ENCODE measurements at regions not wholly inside any gene's neighbourhood (a gene's known extent, or its start where the extent isn't known, plus 50 kb on each side); places are given as distances from the start of the nearest gene placed in this dataset.

GRCh38 chr16:6204945-6205344 lies 1107.3 kb upstream of the EEF2KMT start:
- Mint-ChIP-seq H3K9me3 (no peaks in the 10 kb centered on the region), H3K4me3 (no peak overlapping the region), H3K27ac (no peak overlapping the region), H3K27me3 (ENCODE audit: low read depth) (no peaks in the 10 kb centered on the region), H3K4me1 (no peaks in the 10 kb centered on the region), H3K36me3 (ENCODE audit: low read depth) (no peaks in the 10 kb centered on the region)
- TF ChIP-seq CTCF (IDR thresholded peaks at IDR 0.05; ENCODE audit: unreplicated experiment in 3 of 3), result no peak

GRCh38 chr16:6200861-6201260 lies 1103.3 kb upstream of the EEF2KMT start:
- Mint-ChIP-seq H3K27me3 (ENCODE audit: low read depth) (peaks cover 3% of the 10 kb centered on the region), H3K4me1 (no peaks in the 10 kb centered on the region), H3K4me3 (no peak overlapping the region), H3K36me3 (ENCODE audit: low read depth) (no peaks in the 10 kb centered on the region), H3K9me3 (no peaks in the 10 kb centered on the region), H3K27ac (no peak overlapping the region)
- TF ChIP-seq CTCF (IDR thresholded peaks at IDR 0.05; ENCODE audit: unreplicated experiment in 3 of 3), result no peak

- Mint-ChIP-seq H3K36me3 (ENCODE audit: low read depth) (no peaks in the 10 kb centered on the region), H3K27me3 (ENCODE audit: low read depth) (peaks cover 3% of the 10 kb centered on the region), H3K9me3 (no peaks in the 10 kb centered on the region), H3K27ac (no peak overlapping the region), H3K4me3 (no peak overlapping the region), H3K4me1 (no peaks in the 10 kb centered on the region)
- TF ChIP-seq CTCF (IDR thresholded peaks at IDR 0.05; ENCODE audit: unreplicated experiment in 3 of 3), result no peak
These were observed 1102.7 kb upstream of the EEF2KMT start for GRCh38 chr16:6200271-6200670.

GRCh38 chr16:6195966-6196365 lies 1098.4 kb upstream of the EEF2KMT start:
- no peaks in the 10 kb centered on the region for H3K9me3 Mint-ChIP-seq
- TF ChIP-seq CTCF (IDR thresholded peaks at IDR 0.05; ENCODE audit: unreplicated experiment in 3 of 3), result no peak
- H3K4me3 Mint-ChIP-seq, result no peak overlapping the region
- no peak overlapping the region for H3K27ac Mint-ChIP-seq
- no peaks in the 10 kb centered on the region for H3K36me3 Mint-ChIP-seq (ENCODE audit: low read depth)
- H3K4me1 Mint-ChIP-seq, result no peaks in the 10 kb centered on the region
- H3K27me3 Mint-ChIP-seq (ENCODE audit: low read depth), result peaks cover 10% of the 10 kb centered on the region

- no peak for TF ChIP-seq CTCF (IDR thresholded peaks at IDR 0.05; ENCODE audit: unreplicated experiment in 3 of 3)
- no peaks in the 10 kb centered on the region for H3K4me1 Mint-ChIP-seq
- H3K27ac Mint-ChIP-seq, result no peak overlapping the region
- no peaks in the 10 kb centered on the region for H3K9me3 Mint-ChIP-seq
- H3K4me3 Mint-ChIP-seq, result no peak overlapping the region
- H3K36me3 Mint-ChIP-seq (ENCODE audit: low read depth), result no peaks in the 10 kb centered on the region
- peaks cover 13% of the 10 kb centered on the region for H3K27me3 Mint-ChIP-seq (ENCODE audit: low read depth)
These were observed 1096.1 kb upstream of the EEF2KMT start for GRCh38 chr16:6193718-6194117.

GRCh38 chr16:6192984-6193383 lies 1095.4 kb upstream of the EEF2KMT start:
- no peak for TF ChIP-seq CTCF (IDR thresholded peaks at IDR 0.05; ENCODE audit: unreplicated experiment in 3 of 3)
- H3K9me3 Mint-ChIP-seq, result no peaks in the 10 kb centered on the region
- no peaks in the 10 kb centered on the region for H3K36me3 Mint-ChIP-seq (ENCODE audit: low read depth)
- peaks cover 10% of the 10 kb centered on the region for H3K27me3 Mint-ChIP-seq (ENCODE audit: low read depth)
- H3K27ac Mint-ChIP-seq, result no peak overlapping the region
- H3K4me1 Mint-ChIP-seq, result no peaks in the 10 kb centered on the region
- H3K4me3 Mint-ChIP-seq, result no peak overlapping the region

Data from nephron (organoid).